GM23248 (cell line): ENCODE measurements at regions not wholly inside any gene's neighbourhood (a gene's known extent, or its start where the extent isn't known, plus 50 kb on each side); places are given as distances from the start of the nearest gene placed in this dataset.

Experiments used
- DNase-seq: peaks from one replicate; pipeline ENCODE4 v3.0.0-alpha.2; 2015
- H2AFZ ChIP-seq: fragments of 200-600 bp; sonication (generic); 2 replicates; pipeline ENCODE4 v1.6.1; 2016; ENCODE audit warnings: antibody characterized with exemption
- H3F3A ChIP-seq: fragments of 200-600 bp; sonication (generic); 2 replicates; pipeline ENCODE4 v1.6.1; 2016; ENCODE audit warnings: mild to moderate bottlenecking, antibody characterized with exemption, mixed run types; ENCODE audit not compliant: insufficient read depth
- H3K27ac ChIP-seq: fragments of 200-600 bp; sonication (generic); 2 replicates; pipeline ENCODE4 v1.5.1; 2016; ENCODE audit warnings: mild to moderate bottlenecking
- H3K27me3 ChIP-seq: fragments of 200-600 bp; sonication (generic); replicated peaks from 2 replicates; pipeline ENCODE4 v1.6.1; 2016; ENCODE audit warnings: mild to moderate bottlenecking; ENCODE audit not compliant: insufficient read depth
- H3K36me3 ChIP-seq: fragments of 200-600 bp; sonication (generic); 2 replicates; pipeline ENCODE4 v1.6.1; 2016; ENCODE audit warnings: low read depth, mild to moderate bottlenecking
- H3K4me1 ChIP-seq: fragments of 200-600 bp; sonication (generic); 2 replicates; pipeline ENCODE4 v1.6.1; 2016; ENCODE audit warnings: mild to moderate bottlenecking; ENCODE audit not compliant: insufficient read depth
- H3K4me2 ChIP-seq: fragments of 200-600 bp; sonication (generic); one replicate; pipeline ENCODE4 v1.6.1; 2016; ENCODE audit warnings: mild to moderate bottlenecking; ENCODE audit not compliant: unreplicated experiment
- H3K4me3 ChIP-seq: fragments of 200-600 bp; sonication (generic); 2 replicates; pipeline ENCODE4 v1.5.1; 2016; ENCODE audit warnings: mild to moderate bottlenecking
- H3K79me2 ChIP-seq: fragments of 200-600 bp; sonication (generic); 2 replicates; pipeline ENCODE4 v1.6.1; 2016; ENCODE audit warnings: mild to moderate bottlenecking; ENCODE audit not compliant: insufficient read depth
- H3K9ac ChIP-seq: fragments of 200-600 bp; sonication (generic); 2 replicates; pipeline ENCODE4 v1.6.1; 2016; ENCODE audit warnings: mild to moderate bottlenecking
- H3K9me2 ChIP-seq: fragments of 200-600 bp; sonication (generic); 2 replicates; pipeline ENCODE4 v1.6.1; 2016; ENCODE audit warnings: mixed run types, mild to moderate bottlenecking, moderate library complexity; ENCODE audit not compliant: insufficient read depth
- H3K9me3 ChIP-seq: fragments of 200-600 bp; sonication (generic); one replicate; pipeline ENCODE4 v1.6.1; 2017; ENCODE audit warnings: low read depth
- H4K20me1 ChIP-seq: fragments of 200-600 bp; sonication (generic); 2 replicates; pipeline ENCODE4 v1.6.0; 2016; ENCODE audit not compliant: insufficient read depth
- EZH2 ChIP-seq: fragments of 200-600 bp; sonication (generic); IDR thresholded peaks from 2 replicates; pipeline ENCODE4 v1.6.1; 2018; ENCODE audit warnings: antibody characterized with exemption, mild to moderate bottlenecking; ENCODE audit not compliant: insufficient read depth, poor library complexity, severe bottlenecking
- EZH2phosphoT487 ChIP-seq: fragments of 200-600 bp; sonication (generic); IDR thresholded peaks from 2 replicates; pipeline ENCODE4 v1.6.1; 2018; ENCODE audit warnings: antibody characterized with exemption, moderate library complexity, mild to moderate bottlenecking, low read depth; ENCODE audit not compliant: insufficient read depth
- WGBS, 2 experiments: methylation state at CpG; one replicate each; pipeline ENCODE4 v1.1.6; 2015 to 2017; ENCODE audit warnings: low lambda C conversion rate in 2 of 2, low coverage in 1 of 2; ENCODE audit errors: missing lambda C conversion rate in 2 of 2; 5-methylcytosine and 5-hydroxymethylcytosine counted together
- in situ Hi-C: fragments of 300-500 bp; cut with MboI; formaldehyde crosslinking; loops from 2 replicates; pipeline ENCODE4 v1.15.0; 2020

DNA sequence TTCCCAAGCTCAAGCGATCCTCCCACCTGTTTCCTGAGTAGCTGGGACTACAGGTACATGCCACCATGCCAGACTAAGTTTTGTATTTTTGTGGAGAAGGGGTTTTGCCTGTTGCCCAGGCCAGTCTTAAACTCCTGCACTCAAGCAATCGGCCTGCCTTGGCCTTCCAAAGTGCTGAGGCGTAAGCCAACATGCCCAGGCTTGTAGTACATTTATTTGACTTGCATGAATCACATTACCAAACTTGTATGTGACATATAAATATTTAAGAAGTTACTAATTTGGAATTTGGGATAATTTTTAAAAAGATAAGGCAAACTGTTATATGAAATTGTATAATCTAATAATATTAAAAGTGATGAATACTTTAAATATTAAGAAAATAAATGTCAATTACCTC lies 157.6 kb downstream of the MCHR2 start:
- DNase-seq = no peak
- Histone ChIP-seq H3K9me3 (no peaks in the 10 kb centered on the region), H3K9me2 (no peaks in the 10 kb centered on the region), H3K27me3 (no peaks in the 10 kb centered on the region), H3F3A (no peaks in the 10 kb centered on the region), H4K20me1 (no peaks in the 10 kb centered on the region), H3K79me2 (no peaks in the 10 kb centered on the region), H3K36me3 (no peaks in the 10 kb centered on the region), H3K4me2 (no peak overlapping the region), H2AFZ (no peak overlapping the region), H3K4me3 (no peak overlapping the region), H3K4me1 (no peaks in the 10 kb centered on the region), H3K27ac (no peak overlapping the region), H3K9ac (no peak overlapping the region)
- in situ Hi-C loops = no loop called here
- TF ChIP-seq EZH2phosphoT487 = no peak
- TF ChIP-seq EZH2 = no peak
- 45 to 49% methylated on average over 3 of the region's 3 CpGs for WGBS, 2 experiments

DNA sequence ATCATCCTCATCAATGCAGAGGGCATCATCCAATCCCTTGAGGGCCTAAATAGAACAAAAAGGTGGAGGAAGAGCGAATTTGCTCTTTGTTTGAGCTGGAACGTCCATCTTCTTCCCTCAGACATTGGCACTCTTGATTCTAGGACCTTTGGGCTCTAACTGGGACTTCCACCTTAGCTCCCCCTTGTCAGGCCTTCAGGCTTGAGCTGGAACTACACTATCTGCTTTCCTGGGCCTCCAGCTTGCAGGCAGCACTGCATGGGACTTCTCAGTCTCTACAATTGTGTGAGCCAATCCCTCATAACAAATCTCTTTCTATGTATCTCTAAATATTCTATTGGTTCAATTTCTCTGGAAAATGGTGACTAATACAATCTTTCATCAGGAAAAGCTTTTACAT lies 155.4 kb downstream of the MCHR2 start:
- 12 to 19% methylated on average over 2 of the region's 2 CpGs for WGBS, 2 experiments
- Histone ChIP-seq H3K9me2 (no peaks in the 10 kb centered on the region), H3K4me3 (no peak overlapping the region), H3K4me2 (no peak overlapping the region), H3K79me2 (no peaks in the 10 kb centered on the region), H3K9me3 (no peaks in the 10 kb centered on the region), H4K20me1 (no peaks in the 10 kb centered on the region), H3K9ac (no peak overlapping the region), H3K27ac (no peak overlapping the region), H3K4me1 (no peaks in the 10 kb centered on the region), H3K36me3 (no peaks in the 10 kb centered on the region), H2AFZ (no peak overlapping the region), H3K27me3 (0 out of 2 replicates have a peak, but pooled peaks cover 10% of the 10 kb centered on the region), H3F3A (no peaks in the 10 kb centered on the region)
- no peak for DNase-seq
- in situ Hi-C loops = no loop called here
- no peak for TF ChIP-seq EZH2
- TF ChIP-seq EZH2phosphoT487 = no peak

DNA sequence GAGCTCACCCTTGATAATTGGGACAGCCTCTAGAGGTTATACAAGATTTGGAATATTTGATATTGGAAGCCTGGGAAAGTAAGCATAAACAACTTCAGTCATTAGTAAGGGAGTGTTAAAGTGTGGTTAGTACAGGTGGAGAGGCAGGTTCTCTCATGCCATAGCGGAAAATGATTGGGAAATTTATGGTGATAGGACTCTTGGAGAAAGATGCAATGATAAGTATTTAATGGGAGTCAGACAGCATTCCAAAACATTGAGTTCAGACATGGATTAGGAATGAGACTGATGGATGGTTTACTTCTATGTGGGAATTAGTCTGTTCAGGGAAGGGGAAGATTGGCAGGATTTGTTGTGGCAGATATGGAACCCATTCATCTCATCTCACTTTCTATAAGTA lies 152.7 kb downstream of the MCHR2 start:
- no peak for DNase-seq
- H3F3A ChIP-seq = no peaks in the 10 kb centered on the region
- H3K4me3 ChIP-seq = no peak overlapping the region
- 0 out of 2 replicates have a peak, but pooled peaks cover 10% of the 10 kb centered on the region for H3K27me3 ChIP-seq
- H3K9ac ChIP-seq = no peak overlapping the region
- H3K4me1 ChIP-seq = no peaks in the 10 kb centered on the region
- H3K79me2 ChIP-seq = no peaks in the 10 kb centered on the region
- in situ Hi-C loops = no loop called here
- H3K9me3 ChIP-seq = no peaks in the 10 kb centered on the region
- no peaks in the 10 kb centered on the region for H4K20me1 ChIP-seq
- H3K4me2 ChIP-seq = no peak overlapping the region
- TF ChIP-seq EZH2phosphoT487 = no peak
- no peak for TF ChIP-seq EZH2
- H3K27ac ChIP-seq = no peak overlapping the region
- no peaks in the 10 kb centered on the region for H3K9me2 ChIP-seq
- WGBS, 2 experiments = 0 to 4% methylated on average over 1 of the region's 1 CpG
- H2AFZ ChIP-seq = no peak overlapping the region
- no peaks in the 10 kb centered on the region for H3K36me3 ChIP-seq

DNA sequence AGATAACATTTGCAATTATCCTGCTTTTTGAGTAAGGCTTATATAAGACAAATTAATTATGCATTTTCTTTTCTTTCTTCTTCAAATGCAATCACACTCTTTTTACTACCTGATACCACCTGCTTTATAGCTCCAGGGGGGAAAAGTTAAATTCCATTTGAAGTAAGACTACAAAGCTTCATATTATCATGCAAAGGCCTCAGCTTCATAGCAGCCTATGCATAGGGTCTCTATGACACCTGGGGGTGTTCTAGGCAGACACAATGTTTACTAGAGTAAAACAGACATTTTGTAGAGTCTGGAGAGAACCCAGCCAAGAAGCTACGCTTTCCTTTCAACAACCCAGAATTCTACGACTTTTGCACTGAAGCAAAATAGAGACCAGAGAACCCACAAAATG lies 148.0 kb downstream of the MCHR2 start:
- no peak overlapping the region for H2AFZ ChIP-seq
- H3K4me3 ChIP-seq = no peak overlapping the region
- no peaks in the 10 kb centered on the region for H3K9me2 ChIP-seq
- H3F3A ChIP-seq = no peaks in the 10 kb centered on the region
- H3K27ac ChIP-seq = no peak overlapping the region
- in situ Hi-C loops = no loop called here
- no peaks in the 10 kb centered on the region for H3K9me3 ChIP-seq
- TF ChIP-seq EZH2 (no peak), EZH2phosphoT487 (no peak)
- no peaks in the 10 kb centered on the region for H4K20me1 ChIP-seq
- H3K27me3 ChIP-seq = peaks cover 10% of the 10 kb centered on the region; the same call in 1 of the 2 replicates
- WGBS, 2 experiments = 37% methylated on average over 2 of the region's 2 CpGs
- no peak overlapping the region for H3K4me2 ChIP-seq
- no peak overlapping the region for H3K9ac ChIP-seq
- no peaks in the 10 kb centered on the region for H3K36me3 ChIP-seq
- no peaks in the 10 kb centered on the region for H3K4me1 ChIP-seq
- H3K79me2 ChIP-seq = no peaks in the 10 kb centered on the region
- DNase-seq = no peak

DNA sequence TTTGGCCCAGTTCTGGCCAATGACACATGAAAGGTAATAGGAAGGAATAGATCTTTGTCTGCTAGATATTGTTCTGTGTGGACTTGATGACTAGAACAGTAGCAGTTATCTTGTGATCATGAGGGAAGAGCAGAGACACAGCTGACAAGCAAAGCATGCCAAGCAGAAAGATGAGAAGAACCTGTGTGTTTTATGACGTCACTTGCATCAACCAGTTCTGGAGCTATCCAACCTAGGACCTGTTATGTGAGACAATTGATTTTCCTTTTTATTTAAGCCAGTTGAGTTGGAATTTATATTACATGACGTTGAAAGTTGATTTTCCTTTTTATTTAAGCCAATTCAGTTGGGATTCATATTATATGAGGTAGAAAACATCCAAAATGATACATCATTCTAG lies 143.2 kb downstream of the MCHR2 start:
- no peak for DNase-seq
- H3K27ac ChIP-seq = no peak overlapping the region
- WGBS, 2 experiments = 14 to 32% methylated on average over 2 of the region's 2 CpGs
- no peak for TF ChIP-seq EZH2
- TF ChIP-seq EZH2phosphoT487 = no peak
- no peak overlapping the region for H3K4me3 ChIP-seq
- H2AFZ ChIP-seq = no peak overlapping the region
- H3K27me3 ChIP-seq = no peaks in the 10 kb centered on the region; the same call in 1 of the 2 replicates
- no peak overlapping the region for H3K9ac ChIP-seq
- in situ Hi-C loops = no loop called here
- no peaks in the 10 kb centered on the region for H3K4me1 ChIP-seq
- no peaks in the 10 kb centered on the region for H3K36me3 ChIP-seq
- H3K9me2 ChIP-seq = no peaks in the 10 kb centered on the region
- no peaks in the 10 kb centered on the region for H3F3A ChIP-seq
- H3K9me3 ChIP-seq = no peaks in the 10 kb centered on the region
- H3K4me2 ChIP-seq = no peak overlapping the region
- H3K79me2 ChIP-seq = no peaks in the 10 kb centered on the region
- H4K20me1 ChIP-seq = no peaks in the 10 kb centered on the region
